HepG2 (cell line): ENCODE measurements at regions not wholly inside any gene's neighbourhood (a gene's known extent, or its start where the extent isn't known, plus 50 kb on each side); places are given as distances from the start of the nearest gene placed in this dataset.

Experiments used
- ATAC-seq: fragments of 200-7000 bp; cut with Tn5 transposase; 3 replicates; pipeline ENCODE4 v1.9.1; 2020; ENCODE audit warnings: mild to moderate bottlenecking, moderate library complexity
- BruUV-seq: library from RNA; stranded (reverse); fragments of 400-500 nt; replicated peaks from 2 replicates; lab custom pipeline; 2021; lab: Mats Ljungman, UMichigan
- CTCF ChIA-PET: fragments of 300-600 bp; formaldehyde crosslinking; extraction: SDS; loops from one replicate; lab custom pipeline; 2021; ENCODE audit warnings: low total read pairs, inconsistent platforms, low intra/inter-chr PET ratio; lab: Yijun Ruan, JAX
- POLR2A ChIA-PET: fragments of 350-600 bp; sonication (Branson Sonifier 250); formaldehyde crosslinking; loops from one replicate; lab custom pipeline; 2020; ENCODE audit warnings: antibody characterized with exemption, inconsistent platforms; lab: Yijun Ruan, JAX
- DNase-seq: peaks from one replicate; pipeline ENCODE4 v3.0.0-alpha.2; 2015; ENCODE audit warnings: low spot score
- FAIRE-seq: peaks from 3 replicates; lab custom pipeline; 2011; peaks lifted over from hg19 to GRCh38; lab: Jason Lieb, UNC
- H2AFZ ChIP-seq: one replicate; pipeline ENCODE4 v1.6.1; 2011; ENCODE audit warnings: low read length, inconsistent platforms
- H3K27ac ChIP-seq: fragments of 300-600 bp; 3 replicates; pipeline ENCODE4 v1.8.0; 2011; ENCODE audit warnings: mixed run types, mild to moderate bottlenecking, mixed read lengths, low read length, inconsistent platforms; ENCODE audit not compliant: insufficient read depth; ENCODE audit errors: extremely low read length
- H3K27me3 ChIP-seq, 2 experiments: fragments of 200-600 bp in 1 of 2; 2 replicates in 1 of 2; 3 replicates in 1 of 2; pipeline versions ENCODE4 v1.6.0 to v1.8.0; 2011; ENCODE audit warnings: low read length in 2 of 2, mild to moderate bottlenecking in 2 of 2, moderate library complexity in 2 of 2, inconsistent platforms in 1 of 2; ENCODE audit not compliant: insufficient read depth in 2 of 2, control insufficient read depth in 1 of 2
- H3K36me3 ChIP-seq, 2 experiments: fragments of 200-600 bp in 1 of 2; replicated peaks in 1 of 2; 2 replicates in 1 of 2; 3 replicates in 1 of 2; pipeline versions ENCODE4 v1.5.1 to v1.8.0; 2011; ENCODE audit warnings: low read length in 2 of 2, inconsistent platforms in 1 of 2; ENCODE audit not compliant: insufficient read depth in 2 of 2, control insufficient read depth in 1 of 2
- H3K4me1 ChIP-seq: 2 replicates; pipeline ENCODE4 v1.5.1; 2012; ENCODE audit warnings: low read length, inconsistent platforms; ENCODE audit not compliant: insufficient read depth
- H3K4me2 ChIP-seq: 2 replicates; pipeline ENCODE4 v1.6.0; 2011; ENCODE audit warnings: low read depth, low read length, inconsistent platforms
- H3K4me3 ChIP-seq, 3 experiments: fragments of 200-600 bp in 1 of 3; sonication (generic), shearing (Covaris generic) in 1 of 3; replicated peaks in 1 of 3; 2 replicates each; pipeline ENCODE4 v1.5.1; 2011 to 2016; ENCODE audit warnings: low read length in 3 of 3, inconsistent platforms in 2 of 3, low read depth in 2 of 3, mild to moderate bottlenecking in 2 of 3, control low read depth in 1 of 3, mixed read lengths in 1 of 3; ENCODE audit not compliant: insufficient read depth in 1 of 3
- H3K79me2 ChIP-seq: one replicate; pipeline ENCODE4 v1.6.1; 2011; ENCODE audit warnings: low read length, inconsistent platforms; ENCODE audit not compliant: insufficient read depth
- H3K9ac ChIP-seq: 2 replicates; pipeline ENCODE4 v1.6.0; 2011; ENCODE audit warnings: mild to moderate bottlenecking, low read depth, low read length, inconsistent platforms; ENCODE audit not compliant: insufficient read depth
- H3K9me3 ChIP-seq: 2 replicates; pipeline ENCODE4 v1.5.1; 2012; ENCODE audit warnings: mild to moderate bottlenecking, low read length
- H4K20me1 ChIP-seq: 2 replicates; pipeline ENCODE4 v1.6.0; 2011; ENCODE audit warnings: inconsistent platforms, mild to moderate bottlenecking, low read length, moderate library complexity; ENCODE audit not compliant: insufficient read depth
- ASH2L ChIP-seq: fragments of 300-600, 200-600 bp; sonication (generic); IDR thresholded peaks from 2 replicates; pipeline ENCODE4 v1.7.0; 2017; ENCODE audit warnings: low read depth, mild to moderate bottlenecking, moderate library complexity, mixed read lengths, low read length; ENCODE audit not compliant: insufficient read length
- GATAD2A ChIP-seq: IDR thresholded peaks from 2 replicates; pipeline ENCODE4 v1.6.1; 2016
- HOXA3 ChIP-seq: sonication (generic); formaldehyde crosslinking; IDR thresholded peaks from 2 replicates; pipeline ENCODE4 v1.5.0; 2020; ENCODE audit warnings: missing genetic modification reagents
- IRF1 ChIP-seq: sonication (generic); formaldehyde crosslinking; IDR thresholded peaks from 2 replicates; pipeline ENCODE4 v1.4.0; 2020; ENCODE audit warnings: low read depth, mild to moderate bottlenecking, missing genetic modification reagents
- KLF16 ChIP-seq, 2 experiments: sonication (generic) in 1 of 2; formaldehyde crosslinking in 1 of 2; IDR thresholded peaks; 2 replicates each; pipeline versions ENCODE4 v1.6.1 to v1.8.0; 2016 to 2023; ENCODE audit warnings: missing genetic modification reagents in 2 of 2, missing compliant biosample characterization in 1 of 2
- PCBP2 ChIP-seq: fragments of 200-400 bp; formaldehyde crosslinking; optimal IDR thresholded peaks from 2 replicates; pipeline ENCODE3; 2018; ENCODE audit warnings: low read length, low read depth; ENCODE audit not compliant: poor library complexity, severe bottlenecking
- ZKSCAN1 ChIP-seq: fragments of 150-350 bp; IDR thresholded peaks from 2 replicates; pipeline ENCODE4 v1.6.1; 2014; ENCODE audit warnings: low read length
- WGBS: methylation state at CpG from one replicate; pipeline ENCODE4 v1.1.6; 2017; ENCODE audit warnings: low lambda C conversion rate; 5-methylcytosine and 5-hydroxymethylcytosine counted together
- in situ Hi-C: cut with HindIII; loops from 2 replicates; pipeline ENCODE4 v1.10.0; 2017; ENCODE audit warnings: low pct_unique_long_range_greater_than_20kb; ENCODE audit not compliant: extremely low pct_ligation_motif_present
- intact Hi-C: fragments of 100-400 bp; cut with micrococcal nuclease; formaldehyde crosslinking; loops from one replicate; pipeline ENCODE4 v1.10.0; 2022; ENCODE audit not compliant: unreplicated experiment
- TF ChIP-seq, protein P1 (sequence below), 2 experiments: fragments of 450-650 bp in 1 of 2; sonication (generic) in 1 of 2; formaldehyde crosslinking in 1 of 2; IDR thresholded peaks; 2 replicates each; pipeline versions ENCODE4 v1.6.1 to v1.8.0; 2016 to 2022; ENCODE audit warnings: antibody characterized with exemption in 1 of 2, mild to moderate bottlenecking in 1 of 2, missing genetic modification reagents in 1 of 2

GRCh38 chr4:130054908-130055307, 959.0 kb downstream of the C4orf33 start:
- no peaks in the 10 kb centered on the region for H3K27me3 ChIP-seq
- POLR2A ChIA-PET: no interaction called here
- no peak for FAIRE-seq
- H3K4me3 ChIP-seq: no peak overlapping the region
- intact Hi-C loops (no loop called here), in situ Hi-C loops (no loop called here)
- H3K9ac ChIP-seq: no peak overlapping the region
- no peaks in the 10 kb centered on the region for H3K79me2 ChIP-seq
- no peaks in the 10 kb centered on the region for H4K20me1 ChIP-seq
- peaks cover 6% of the 10 kb centered on the region for H3K4me1 ChIP-seq
- no peak overlapping the region for H3K4me2 ChIP-seq
- BruUV-seq: no TSS peak
- DNase-seq: no peak
- no peaks in the 10 kb centered on the region for H3K36me3 ChIP-seq
- H3K27ac ChIP-seq: no peak overlapping the region
- WGBS: 6% methylated on average over 1 of the region's 1 CpG
- no peak for ATAC-seq
- H2AFZ ChIP-seq: no peak overlapping the region
- H3K9me3 ChIP-seq: peaks cover 4% of the 10 kb centered on the region; the same call in 1 of the 2 replicates
- TF ChIP-seq HOXA3 (CRISPR knock-in tag) (no peak), KLF16 (CRISPR knock-in tag; IDR thresholded peaks at IDR 0.05) (no peak), ZKSCAN1 (no peak), ASH2L (no peak), PCBP2 (no peak), IRF1 (CRISPR knock-in tag) (no peak), GATAD2A (CRISPR knock-in tag) (no peak)
- TF ChIP-seq, protein P1, sequence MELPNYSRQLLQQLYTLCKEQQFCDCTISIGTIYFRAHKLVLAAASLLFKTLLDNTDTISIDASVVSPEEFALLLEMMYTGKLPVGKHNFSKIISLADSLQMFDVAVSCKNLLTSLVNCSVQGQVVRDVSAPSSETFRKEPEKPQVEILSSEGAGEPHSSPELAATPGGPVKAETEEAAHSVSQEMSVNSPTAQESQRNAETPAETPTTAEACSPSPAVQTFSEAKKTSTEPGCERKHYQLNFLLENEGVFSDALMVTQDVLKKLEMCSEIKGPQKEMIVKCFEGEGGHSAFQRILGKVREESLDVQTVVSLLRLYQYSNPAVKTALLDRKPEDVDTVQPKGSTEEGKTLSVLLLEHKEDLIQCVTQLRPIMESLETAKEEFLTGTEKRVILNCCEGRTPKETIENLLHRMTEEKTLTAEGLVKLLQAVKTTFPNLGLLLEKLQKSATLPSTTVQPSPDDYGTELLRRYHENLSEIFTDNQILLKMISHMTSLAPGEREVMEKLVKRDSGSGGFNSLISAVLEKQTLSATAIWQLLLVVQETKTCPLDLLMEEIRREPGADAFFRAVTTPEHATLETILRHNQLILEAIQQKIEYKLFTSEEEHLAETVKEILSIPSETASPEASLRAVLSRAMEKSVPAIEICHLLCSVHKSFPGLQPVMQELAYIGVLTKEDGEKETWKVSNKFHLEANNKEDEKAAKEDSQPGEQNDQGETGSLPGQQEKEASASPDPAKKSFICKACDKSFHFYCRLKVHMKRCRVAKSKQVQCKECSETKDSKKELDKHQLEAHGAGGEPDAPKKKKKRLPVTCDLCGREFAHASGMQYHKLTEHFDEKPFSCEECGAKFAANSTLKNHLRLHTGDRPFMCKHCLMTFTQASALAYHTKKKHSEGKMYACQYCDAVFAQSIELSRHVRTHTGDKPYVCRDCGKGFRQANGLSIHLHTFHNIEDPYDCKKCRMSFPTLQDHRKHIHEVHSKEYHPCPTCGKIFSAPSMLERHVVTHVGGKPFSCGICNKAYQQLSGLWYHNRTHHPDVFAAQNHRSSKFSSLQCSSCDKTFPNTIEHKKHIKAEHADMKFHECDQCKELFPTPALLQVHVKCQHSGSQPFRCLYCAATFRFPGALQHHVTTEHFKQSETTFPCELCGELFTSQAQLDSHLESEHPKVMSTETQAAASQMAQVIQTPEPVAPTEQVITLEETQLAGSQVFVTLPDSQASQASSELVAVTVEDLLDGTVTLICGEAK (IDR thresholded peaks at IDR 0.05): no peak
- TF ChIP-seq, protein P1 (CRISPR knock-in tag; IDR thresholded peaks at IDR 0.05): no peak
- CTCF ChIA-PET: no interaction called here
